Esophagus squamous epithelium (tissue), 5 donors: ENCODE measurements at regions not wholly inside any gene's neighbourhood (a gene's known extent, or its start where the extent isn't known, plus 50 kb on each side); places are given as distances from the start of the nearest gene placed in this dataset.

Experiments
- DNase-seq: peaks from one replicate; lab custom pipeline; 2025; lab: John Stamatoyannopoulos, UW
- H3K27ac ChIP-seq, 4 donors: fragments of 200-600 bp; sonication (generic); one replicate each; pipeline ENCODE4 v1.5.1; 2016 to 2019; ENCODE audit warnings: mild to moderate bottlenecking in 1 of 4
- H3K27me3 ChIP-seq, 4 donors: fragments of 200-600 bp; sonication (generic); 1 replicate in 3 of 4; 2 replicates in 1 of 4; pipeline versions ENCODE4 v1.5.1 to v1.6.0; 2017 to 2021; ENCODE audit warnings: antibody characterized with exemption in 1 of 4
- H3K36me3 ChIP-seq, 3 donors: fragments of 200-600 bp; sonication (generic); one replicate each; pipeline ENCODE4 v1.5.1; 2016 to 2019
- H3K4me1 ChIP-seq, 3 donors: fragments of 200-600 bp; sonication (generic); one replicate each; pipeline ENCODE4 v1.5.1; 2017 to 2019
- H3K4me3 ChIP-seq, 4 donors: fragments of 200-600 bp; sonication (generic); 1 replicate in 3 of 4; 2 replicates in 1 of 4; pipeline ENCODE4 v1.5.1; 2016 to 2019; ENCODE audit warnings: mild to moderate bottlenecking in 2 of 4, moderate library complexity in 1 of 4
- H3K9me3 ChIP-seq, 3 donors: fragments of 200-600 bp; sonication (generic); one replicate each; pipeline ENCODE4 v1.5.1; 2016 to 2019
- POLR2A ChIP-seq, 4 donors: fragments of 450-650 bp; IDR thresholded peaks; one replicate each; pipeline ENCODE4 v1.6.1; 2017; ENCODE audit warnings: antibody characterized with exemption in 4 of 4, mild to moderate bottlenecking in 4 of 4, moderate library complexity in 3 of 4
- WGBS, 2 donors: methylation state at CpG; one replicate each; pipeline ENCODE4 v1.1.5; 2018; 5-methylcytosine and 5-hydroxymethylcytosine counted together
- intact Hi-C: fragments of 100-400 bp; cut with DNase I; formaldehyde crosslinking; loops from one replicate; pipeline ENCODE4 v1.15.0; 2022
- TF ChIP-seq, protein P1 (sequence below), 6 experiments: fragments of 450-650 bp in 4 of 6; fragments of 200-600 bp in 2 of 6; sonication (generic) in 2 of 6; IDR thresholded peaks; one replicate each; pipeline ENCODE4 v1.5.1; 2016 to 2019; ENCODE audit warnings: antibody characterized with exemption in 6 of 6, mild to moderate bottlenecking in 4 of 6, moderate library complexity in 4 of 6
- donor health status: DM: yes; HTN: yes; CAD: no.

GRCh38 chr2:12605936-12606335 lies 110.8 kb upstream of the TRIB2 start:
- H3K36me3 ChIP-seq, result no peaks in the 10 kb centered on the region
- H3K27me3 ChIP-seq, result peaks cover 0 to 4% (median 0%) of the 10 kb centered on the region in 4 donors
- H3K4me1 ChIP-seq, result no peaks in the 10 kb centered on the region
- no peak for DNase-seq
- 81 to 83% methylated on average over 2 of the region's 2 CpGs for WGBS, 2 donors
- TF ChIP-seq POLR2A (IDR thresholded peaks at IDR 0.05), result no peak
- TF ChIP-seq, protein P1, sequence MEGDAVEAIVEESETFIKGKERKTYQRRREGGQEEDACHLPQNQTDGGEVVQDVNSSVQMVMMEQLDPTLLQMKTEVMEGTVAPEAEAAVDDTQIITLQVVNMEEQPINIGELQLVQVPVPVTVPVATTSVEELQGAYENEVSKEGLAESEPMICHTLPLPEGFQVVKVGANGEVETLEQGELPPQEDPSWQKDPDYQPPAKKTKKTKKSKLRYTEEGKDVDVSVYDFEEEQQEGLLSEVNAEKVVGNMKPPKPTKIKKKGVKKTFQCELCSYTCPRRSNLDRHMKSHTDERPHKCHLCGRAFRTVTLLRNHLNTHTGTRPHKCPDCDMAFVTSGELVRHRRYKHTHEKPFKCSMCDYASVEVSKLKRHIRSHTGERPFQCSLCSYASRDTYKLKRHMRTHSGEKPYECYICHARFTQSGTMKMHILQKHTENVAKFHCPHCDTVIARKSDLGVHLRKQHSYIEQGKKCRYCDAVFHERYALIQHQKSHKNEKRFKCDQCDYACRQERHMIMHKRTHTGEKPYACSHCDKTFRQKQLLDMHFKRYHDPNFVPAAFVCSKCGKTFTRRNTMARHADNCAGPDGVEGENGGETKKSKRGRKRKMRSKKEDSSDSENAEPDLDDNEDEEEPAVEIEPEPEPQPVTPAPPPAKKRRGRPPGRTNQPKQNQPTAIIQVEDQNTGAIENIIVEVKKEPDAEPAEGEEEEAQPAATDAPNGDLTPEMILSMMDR (IDR thresholded peaks at IDR 0.05), result no peak
- no peaks in the 10 kb centered on the region for H3K9me3 ChIP-seq
- H3K27ac ChIP-seq, result no peak overlapping the region
- intact Hi-C loops, result no loop called here
- H3K4me3 ChIP-seq, result no peak overlapping the region

GRCh38 chr2:12606472-12607000 lies 110.2 kb upstream of the TRIB2 start:
- Histone ChIP-seq H3K4me3 (no peak overlapping the region), H3K9me3 (no peaks in the 10 kb centered on the region), H3K27me3 (peaks cover 0 to 4% (median 0%) of the 10 kb centered on the region in 4 donors), H3K36me3 (no peaks in the 10 kb centered on the region), H3K27ac (no peak overlapping the region), H3K4me1 (no peaks in the 10 kb centered on the region)
- 45 to 55% methylated on average over 5 of the region's 5 CpGs for WGBS, 2 donors
- no peak for TF ChIP-seq POLR2A (IDR thresholded peaks at IDR 0.05)
- TF ChIP-seq, protein P1 (IDR thresholded peaks at IDR 0.05), result no peak
- intact Hi-C loops, result no loop called here
- no peak for DNase-seq

DNA sequence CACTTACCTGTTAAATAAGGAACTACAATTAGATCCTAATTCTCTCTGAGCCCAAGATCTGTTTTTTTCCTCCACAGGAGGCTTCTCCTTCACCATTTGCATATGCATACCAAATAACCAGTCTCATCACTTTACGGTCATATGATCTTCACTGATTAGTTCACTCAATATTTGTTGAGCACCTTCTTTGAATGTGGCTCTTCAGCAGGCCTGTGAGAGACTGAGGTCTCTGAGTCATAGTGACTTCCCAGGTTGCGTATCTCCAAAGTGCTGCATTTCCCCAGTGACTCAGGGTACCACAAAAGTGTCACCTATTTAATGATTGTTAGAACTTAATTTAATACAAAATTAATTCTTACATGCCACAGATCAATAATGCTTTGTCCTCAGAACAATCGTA lies 108.8 kb upstream of the TRIB2 start:
- no peak overlapping the region for H3K27ac ChIP-seq
- intact Hi-C loops, result no loop called here
- TF ChIP-seq, protein P1 (IDR thresholded peaks at IDR 0.05), result no peak
- TF ChIP-seq POLR2A (IDR thresholded peaks at IDR 0.05), result no peak
- no peak overlapping the region for H3K4me3 ChIP-seq
- H3K4me1 ChIP-seq, result no peaks in the 10 kb centered on the region
- no peaks in the 10 kb centered on the region for H3K36me3 ChIP-seq
- H3K9me3 ChIP-seq, result no peaks in the 10 kb centered on the region
- WGBS, 2 donors, result 89 to 96% methylated on average over 3 of the region's 3 CpGs
- H3K27me3 ChIP-seq, result peaks cover 0 to 4% (median 0%) of the 10 kb centered on the region in 4 donors
- DNase-seq, result no peak

DNA sequence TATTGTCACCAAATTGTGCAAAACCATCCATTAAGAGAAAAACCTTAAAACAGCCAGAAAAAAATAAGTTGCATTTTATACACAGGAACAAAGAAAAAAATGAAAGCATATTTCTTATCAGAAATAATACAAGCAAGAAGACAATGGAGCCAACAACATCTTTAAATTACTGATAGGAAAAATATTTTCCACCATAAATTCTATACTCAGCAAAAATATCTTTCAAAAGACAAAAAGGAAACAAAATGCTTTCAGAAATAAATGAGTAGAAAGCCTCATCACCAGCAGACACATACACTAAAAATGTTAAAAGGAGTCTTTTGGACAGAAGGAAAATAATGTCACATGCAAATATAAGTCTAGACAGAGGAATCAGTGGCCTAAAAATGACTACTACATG lies 106.4 kb upstream of the TRIB2 start:
- intact Hi-C loops, result no loop called here
- Histone ChIP-seq H3K4me1 (peaks cover 0 to 5% (median 2%) of the 10 kb centered on the region in 3 donors), H3K27me3 (no peaks in the 10 kb centered on the region), H3K36me3 (no peaks in the 10 kb centered on the region), H3K27ac (no peak overlapping the region), H3K9me3 (no peaks in the 10 kb centered on the region), H3K4me3 (no peak overlapping the region)
- TF ChIP-seq, protein P1 (IDR thresholded peaks at IDR 0.05), result no peak
- no peak for TF ChIP-seq POLR2A (IDR thresholded peaks at IDR 0.05)
- DNase-seq, result no peak

- Histone ChIP-seq H3K27ac (no peak overlapping the region), H3K4me3 (no peak overlapping the region), H3K27me3 (no peaks in the 10 kb centered on the region), H3K4me1 (peaks cover 0 to 5% (median 2%) of the 10 kb centered on the region in 3 donors), H3K36me3 (no peaks in the 10 kb centered on the region), H3K9me3 (no peaks in the 10 kb centered on the region)
- intact Hi-C loops, result no loop called here
- no peak for TF ChIP-seq POLR2A (IDR thresholded peaks at IDR 0.05)
- TF ChIP-seq, protein P1 (IDR thresholded peaks at IDR 0.05), result no peak
- WGBS, 2 donors, result 68 to 90% methylated on average over 2 of the region's 2 CpGs
- DNase-seq, result no peak
Measured at GRCh38 chr2:12612168-12612567, 104.6 kb upstream of the TRIB2 start.
